Glomerular visceral epithelial cell (primary cell): ENCODE measurements at regions not wholly inside any gene's neighbourhood (a gene's known extent, or its start where the extent isn't known, plus 50 kb on each side); places are given as distances from the start of the nearest gene placed in this dataset.
"Not testable (repeated sequence)": the region's sequence is repeated elsewhere in the genome, so short reads cannot be mapped to it uniquely, and the experiment has no call there.

ENCODE experiments used
- DNase-seq: peaks from one replicate; pipeline ENCODE4 v3.0.0-alpha.2; 2016; ENCODE audit errors: extremely low spot score

DNA sequence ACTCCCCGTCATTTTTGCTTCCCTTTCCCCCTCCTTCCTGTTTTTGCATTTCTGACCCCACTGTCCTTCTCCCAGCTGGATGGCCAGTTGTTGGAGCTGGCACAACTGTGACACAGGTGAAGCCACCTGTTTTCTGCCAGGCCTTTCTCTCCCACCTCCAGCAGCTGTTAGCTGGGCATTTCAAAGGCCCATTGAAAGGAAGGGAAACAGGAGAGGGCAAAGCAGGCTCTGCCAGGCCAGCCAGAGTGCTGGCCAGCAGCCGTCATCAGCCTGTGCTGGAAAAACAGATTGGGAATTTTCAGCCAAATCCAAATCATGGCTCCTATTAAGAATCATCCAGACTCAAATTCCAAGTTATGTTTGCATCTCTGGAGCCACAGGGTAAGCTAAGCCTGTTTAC, 155.2 kb upstream of the C2CD4B start:
- no peak for DNase-seq

GRCh38 chr15:62323353-62323890, 158.3 kb upstream of the C2CD4B start:
- no peak for DNase-seq

DNA sequence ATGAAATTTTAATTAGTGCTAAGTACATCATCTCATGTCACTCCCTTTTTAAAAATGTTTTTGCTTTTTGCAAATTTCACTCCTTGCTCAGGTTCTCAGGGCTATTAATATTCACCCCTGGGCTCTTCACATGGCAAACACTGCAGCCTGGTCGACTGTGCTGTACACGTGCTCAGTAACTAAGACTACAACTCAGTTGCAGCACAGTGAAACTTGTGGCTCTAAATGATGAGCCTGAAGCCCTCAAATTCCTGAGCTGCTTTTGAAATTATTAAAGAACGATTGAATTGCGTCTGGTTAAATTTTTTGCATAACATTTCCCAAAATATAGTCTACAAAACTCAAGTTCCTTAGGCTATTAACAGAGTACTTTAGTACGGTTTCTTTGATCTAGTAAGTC, 159.3 kb upstream of the C2CD4B start:
- no peak for DNase-seq

GRCh38 chr15:62325597-62325996, 160.5 kb upstream of the C2CD4B start:
- no peak for DNase-seq

DNA sequence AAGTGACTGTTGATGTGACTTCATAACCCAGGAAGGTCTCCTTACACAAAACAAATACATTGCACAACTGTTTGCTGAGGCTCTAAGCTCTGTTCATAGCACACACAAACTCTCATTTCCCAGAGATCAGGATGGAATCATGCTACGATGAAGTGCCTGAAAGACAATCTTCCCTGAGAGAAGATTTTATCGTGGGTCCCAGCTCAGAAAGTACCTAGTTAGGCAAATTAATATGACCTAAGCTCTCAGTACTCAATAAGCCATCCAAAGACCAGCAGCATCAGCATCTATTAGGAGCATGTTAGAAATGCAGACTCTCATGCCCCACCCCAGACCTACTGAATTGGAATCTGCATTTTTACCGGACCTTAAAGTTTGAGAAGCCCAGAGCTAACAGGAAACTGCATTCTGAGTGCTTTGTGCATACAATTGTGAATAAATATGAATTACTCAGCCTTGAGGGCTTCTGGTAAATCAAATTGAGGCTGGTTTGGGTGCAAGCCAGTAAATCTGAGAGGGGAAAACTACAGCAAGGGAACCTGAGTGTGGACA, 161.5 kb upstream of the C2CD4B start:
- no peak for DNase-seq

DNA sequence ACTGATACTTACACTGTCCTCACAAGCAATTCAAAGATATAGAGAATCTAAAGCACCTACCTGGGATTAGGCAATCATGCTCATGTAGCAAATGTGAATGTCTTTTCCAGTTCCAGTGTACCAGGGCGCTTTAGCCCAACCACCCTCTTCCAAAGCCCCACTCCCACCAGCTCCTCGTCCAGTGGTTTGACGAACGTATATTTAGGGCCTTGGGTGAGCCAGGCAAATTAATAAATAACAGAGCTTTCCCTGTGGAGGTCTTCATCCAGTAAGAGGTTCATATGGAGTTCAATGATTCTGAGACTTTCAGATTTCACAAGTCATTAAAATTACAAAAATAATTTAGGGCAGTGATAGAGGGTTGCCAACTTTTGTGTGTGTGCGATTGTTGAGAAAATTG, 162.3 kb upstream of the C2CD4B start:
- no peak for DNase-seq

DNA sequence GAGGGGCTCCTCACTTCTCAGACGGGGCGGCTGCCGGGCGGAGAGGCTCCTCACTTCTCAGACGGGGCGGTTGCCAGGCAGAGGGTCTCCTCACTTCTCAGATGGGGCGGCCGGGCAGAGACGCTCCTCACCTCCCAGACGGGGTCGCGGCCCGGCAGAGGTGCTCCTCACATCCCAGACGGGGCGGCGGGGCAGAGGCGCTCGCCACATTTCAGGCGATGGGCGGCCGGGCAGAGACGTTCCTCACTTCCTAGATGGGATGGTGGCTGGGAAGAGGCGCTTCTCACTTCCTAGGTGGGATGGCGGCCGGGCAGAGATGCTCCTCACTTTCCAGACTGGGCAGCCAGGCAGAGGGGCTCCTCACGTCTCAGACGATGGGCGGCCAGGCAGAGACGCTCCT, 167.4 kb upstream of the C2CD4B start:
- not testable (repeated sequence) for DNase-seq

DNA sequence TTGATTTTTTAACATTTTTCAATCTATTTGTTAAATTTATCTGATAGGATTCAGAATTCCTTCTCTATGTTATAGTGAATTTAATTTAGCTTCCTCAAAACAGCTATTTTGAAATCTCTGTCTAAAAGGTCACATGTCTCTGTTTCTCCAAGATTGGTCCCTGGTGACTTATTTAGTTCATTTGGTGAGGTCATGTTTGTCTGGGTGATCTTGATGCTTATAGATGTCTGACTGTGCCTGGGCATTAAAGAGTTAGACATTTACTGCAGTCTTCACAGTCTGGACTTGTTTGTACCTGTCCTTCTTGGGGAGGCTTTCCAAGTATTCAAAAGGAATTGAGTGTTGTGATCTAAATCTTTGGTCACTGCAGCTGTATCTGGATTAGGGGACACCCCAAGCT, 169.5 kb upstream of the C2CD4B start:
- no peak for DNase-seq

DNA sequence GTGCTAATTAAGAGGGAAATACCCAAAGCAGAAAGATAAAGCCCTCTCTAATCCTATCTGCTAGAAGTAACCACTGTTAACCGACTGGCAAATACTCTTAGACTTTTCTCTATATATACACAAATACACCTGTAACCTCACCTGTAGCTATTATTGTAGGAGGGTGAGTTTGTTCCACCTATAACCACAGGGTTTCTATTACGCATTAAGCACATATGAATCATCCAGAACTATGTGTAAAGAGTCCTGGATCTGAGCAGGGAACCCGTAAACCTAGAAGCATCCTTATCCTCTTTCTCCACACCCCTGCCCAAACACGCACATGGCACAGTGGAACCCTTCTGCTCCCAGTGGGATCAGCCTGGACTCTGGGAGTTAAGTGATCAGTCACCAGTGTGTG, 172.8 kb upstream of the C2CD4B start:
- no peak for DNase-seq

DNA sequence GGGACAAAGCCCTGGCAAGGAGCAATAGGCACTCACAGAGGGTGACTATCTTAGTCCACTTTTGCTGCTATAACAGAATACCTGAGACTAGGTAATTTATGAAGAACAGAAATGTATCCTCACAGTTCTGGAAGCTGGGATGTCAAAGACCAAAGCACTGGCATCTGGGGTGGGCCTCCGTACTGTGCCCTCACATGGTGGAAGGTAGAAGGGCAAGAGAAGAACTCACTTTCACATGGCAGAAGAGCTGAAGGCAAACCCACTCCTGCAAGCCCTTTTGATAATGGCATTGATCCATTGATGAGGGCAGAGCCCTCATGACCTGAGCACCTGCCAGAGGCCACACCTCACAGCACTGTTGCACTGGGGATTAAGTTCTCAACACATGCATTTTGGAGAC, 173.4 kb upstream of the C2CD4B start:
- DNase-seq, result no peak

- DNase-seq, result no peak
These were observed 177.9 kb upstream of the C2CD4B start for GRCh38 chr15:62342959-62343358.

DNA sequence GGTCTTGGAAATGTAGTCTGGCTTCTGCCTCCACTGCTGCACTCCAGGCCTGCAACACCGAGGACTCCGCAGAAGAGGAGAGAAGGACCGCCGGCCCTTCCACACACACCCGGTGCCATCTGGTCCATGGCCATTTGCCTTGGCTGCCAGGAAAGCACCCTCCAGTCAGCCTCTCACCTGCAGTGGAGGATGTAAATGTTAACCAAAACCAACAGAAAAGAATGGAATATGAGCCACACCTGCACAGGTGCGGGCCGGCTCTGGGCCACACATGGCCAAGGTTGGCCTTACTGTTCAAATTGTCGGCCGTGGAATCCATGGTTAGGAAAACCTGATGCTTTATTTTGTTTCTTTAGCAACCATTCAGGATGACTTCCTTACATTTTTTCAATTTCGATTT, 178.3 kb upstream of the C2CD4B start:
- no peak for DNase-seq

DNA sequence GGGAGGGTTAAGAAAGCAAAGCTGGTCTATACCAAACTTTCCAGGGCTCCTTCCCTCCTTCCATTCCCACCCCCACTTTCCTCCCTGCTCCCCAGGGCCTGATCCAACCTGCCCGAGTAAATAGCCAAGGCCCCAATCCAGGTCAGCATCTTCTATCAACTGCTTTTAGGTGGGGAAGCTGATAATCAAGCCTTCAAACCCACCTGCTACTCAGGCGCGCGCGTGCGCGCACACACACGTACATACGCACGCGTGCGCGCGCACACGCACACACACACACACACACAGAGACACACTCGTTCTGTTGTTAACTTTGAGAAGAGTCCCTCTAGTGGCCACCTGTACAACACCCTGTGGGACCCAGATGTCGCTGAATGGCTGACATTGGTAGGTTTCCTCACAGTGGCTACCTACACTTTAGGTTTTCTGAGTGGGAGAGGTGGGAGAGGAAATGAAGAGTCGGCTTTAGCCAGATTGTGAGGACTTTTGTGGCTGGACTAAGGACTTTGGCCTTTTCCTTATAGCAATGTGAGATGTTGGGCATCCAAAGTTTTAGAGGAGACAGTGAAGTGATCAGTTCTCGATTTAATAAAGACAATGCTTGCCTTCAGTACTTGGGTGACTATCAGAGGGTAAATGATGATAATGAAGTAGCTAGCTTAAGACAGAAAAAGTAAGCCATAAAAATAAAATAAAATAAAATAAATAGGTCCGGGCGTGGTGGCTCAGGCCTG, 179.9 kb upstream of the C2CD4B start:
- DNase-seq, result peak; percentile 72

DNA sequence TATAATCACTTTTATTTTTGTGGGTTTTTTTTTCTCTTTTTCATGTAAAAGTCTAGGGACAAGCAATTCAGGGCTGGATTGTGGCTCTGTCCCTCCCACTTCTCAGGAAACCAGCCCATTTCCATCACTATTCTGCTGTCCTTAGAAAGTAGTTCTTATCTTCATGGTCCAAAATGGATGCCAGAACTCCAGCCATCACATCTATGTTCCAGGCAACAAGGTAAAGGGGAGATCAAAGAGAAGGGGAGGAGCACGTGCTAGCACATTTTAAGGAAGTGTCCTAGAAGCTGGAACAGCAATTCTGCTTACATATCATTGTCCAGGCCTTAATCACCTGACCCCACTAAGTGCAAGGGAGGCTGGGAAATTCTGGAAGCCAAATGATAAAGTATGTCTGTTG, 181.1 kb upstream of the C2CD4B start:
- DNase-seq, result no peak

GRCh38 chr15:62348118-62348517, 183.0 kb upstream of the C2CD4B start:
- no peak for DNase-seq

DNA sequence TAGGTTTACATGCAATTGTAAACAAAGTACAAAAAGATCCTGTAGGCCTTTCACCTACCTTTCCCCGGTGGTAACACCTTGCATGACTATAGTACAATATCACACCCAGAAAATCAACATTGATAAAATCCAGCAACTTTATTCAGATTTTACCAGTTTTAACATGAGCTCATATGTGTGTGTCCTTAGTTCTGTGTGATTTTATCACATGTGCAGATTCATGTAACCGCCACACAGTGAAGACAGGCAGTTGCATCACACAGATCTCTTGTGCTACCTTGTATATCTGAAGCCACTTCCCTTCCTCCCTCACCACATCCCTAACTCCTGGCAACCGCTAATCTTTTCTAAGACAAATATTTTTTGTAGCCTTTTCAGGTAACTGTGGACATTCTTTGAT, 183.5 kb upstream of the C2CD4B start:
- no peak for DNase-seq

DNA sequence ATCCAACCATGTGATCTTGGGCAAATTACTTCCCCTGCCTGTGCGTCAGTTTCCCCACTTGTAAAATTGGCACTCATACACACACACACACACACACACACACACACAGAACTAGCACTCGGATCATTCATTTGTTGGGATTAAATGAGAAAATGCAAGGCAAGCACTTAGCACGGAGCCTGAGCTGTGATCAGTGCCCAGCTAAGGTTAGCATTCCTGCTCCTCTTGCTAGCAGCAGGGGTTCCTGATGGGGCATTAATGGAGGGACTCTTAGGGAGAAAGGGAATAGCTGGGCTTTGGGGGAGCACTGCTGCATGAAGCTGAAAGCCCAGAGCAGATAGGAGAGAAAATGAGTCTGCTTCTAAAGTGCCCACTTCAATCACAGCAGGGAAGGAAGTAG, 187.7 kb upstream of the C2CD4B start:
- DNase-seq, result no peak

- DNase-seq, result no peak
These were observed 192.3 kb upstream of the C2CD4B start for GRCh38 chr15:62357431-62357830.

- DNase-seq, result peak; percentile 25
These were observed 194.3 kb upstream of the C2CD4B start for GRCh38 chr15:62359416-62359815.

DNA sequence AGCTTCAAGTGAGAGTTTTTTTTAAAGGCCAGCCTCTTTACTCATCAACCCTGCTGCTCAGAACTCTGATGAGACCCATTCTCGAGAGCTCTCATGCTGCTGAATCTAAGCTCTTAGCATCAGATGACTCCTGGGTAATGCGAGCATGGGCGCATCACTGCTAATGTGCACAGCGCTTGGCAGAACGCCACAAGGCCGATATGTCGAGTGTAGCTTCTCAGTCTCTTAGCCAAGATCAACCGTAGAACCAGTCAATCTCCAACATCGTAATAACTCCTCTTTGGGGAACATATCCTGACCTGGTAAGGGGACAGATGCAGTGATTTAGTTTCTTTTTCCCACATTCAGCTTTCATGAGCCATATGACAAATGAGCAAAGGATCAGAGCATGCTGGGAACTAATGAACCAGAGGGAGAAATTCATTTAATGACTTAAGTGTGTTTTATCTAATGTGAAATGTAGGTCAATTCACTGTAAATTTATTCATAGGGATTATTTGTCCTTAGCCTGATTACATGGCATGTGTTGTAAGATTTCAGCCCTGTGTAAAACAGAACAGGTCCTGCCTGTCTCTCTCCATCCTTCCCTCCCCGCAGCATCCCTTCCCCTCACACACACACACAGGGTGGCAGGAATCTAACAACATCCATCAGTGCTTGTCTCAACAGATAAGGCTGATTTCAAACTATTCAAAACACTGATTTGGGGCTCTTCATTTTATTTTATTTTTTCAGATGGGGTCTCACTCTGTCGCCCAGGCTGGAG, 195.4 kb upstream of the C2CD4B start:
- DNase-seq, result no peak

DNA sequence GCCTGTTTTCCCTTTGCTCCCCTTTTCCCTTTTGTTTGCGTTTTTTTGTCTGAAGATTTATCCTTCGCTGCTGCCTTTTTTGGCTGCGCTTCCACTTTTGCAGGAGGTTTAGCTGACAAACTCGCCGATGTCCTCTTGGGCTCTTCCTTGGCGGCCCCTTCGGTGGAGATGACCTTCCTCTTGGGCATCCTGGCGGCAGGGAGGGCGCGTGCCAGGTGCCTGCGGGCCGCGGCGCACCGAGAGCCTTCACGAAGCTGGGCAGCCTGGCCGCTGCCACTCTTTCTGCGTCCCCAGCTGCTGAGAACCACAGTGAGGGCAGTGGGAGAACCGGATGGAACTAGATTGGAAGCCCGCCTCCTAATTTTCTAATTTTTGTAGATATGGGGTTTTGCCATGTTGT, 197.1 kb upstream of the C2CD4B start:
- DNase-seq, result no peak

GRCh38 chr15:62362608-62363007, 197.5 kb upstream of the C2CD4B start:
- DNase-seq, result no peak

DNA sequence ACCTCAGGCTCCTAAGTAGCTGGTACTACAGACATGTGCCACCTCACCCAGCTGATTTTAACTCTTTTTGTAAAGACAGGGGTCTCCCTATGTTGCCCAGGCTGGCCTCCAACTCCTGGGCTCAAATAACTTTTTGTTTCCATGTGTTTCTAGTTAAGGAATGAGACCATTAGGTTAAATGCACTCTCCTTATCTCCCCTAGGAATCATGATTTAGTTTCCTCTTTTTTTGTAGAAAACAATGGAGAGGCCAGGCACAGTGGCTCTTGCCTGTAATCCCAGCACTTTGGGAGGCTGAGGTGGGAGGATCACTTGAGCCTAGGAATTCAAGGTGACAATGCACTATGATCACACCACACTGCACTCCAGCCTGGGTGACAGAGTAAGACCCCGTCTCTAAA, 198.8 kb upstream of the C2CD4B start:
- DNase-seq, result no peak
